ENCODE measurements at regions not wholly inside any gene's neighbourhood (a gene's known extent, or its start where the extent isn't known, plus 50 kb on each side); places are given as distances from the start of the nearest gene placed in this dataset.
"Not testable (repeated sequence)": the region's sequence is repeated elsewhere in the genome, so short reads cannot be mapped to it uniquely, and the experiment has no call there.

- DNase-seq, result no peak
- no peak for TF ChIP-seq CTCF (IDR thresholded peaks at IDR 0.05)
- ATAC-seq, result no peak
- 67 to 78% methylated on average over 4 of the region's 4 CpGs for WGBS, 2 donors
- Histone ChIP-seq H3K27ac (no peak overlapping the region), H3K9me3 (no peaks in the 10 kb centered on the region), H3K27me3 (no peaks in the 10 kb centered on the region), H3K4me3 (no peak overlapping the region), H3K4me1 (no peaks in the 10 kb centered on the region), H3K36me3 (no peaks in the 10 kb centered on the region)
- FAIRE-seq, result no peak
- intact Hi-C loops (cut with DNase I), result no loop called here
Observed at GRCh38 chr10:30154126-30154525, 94.7 kb upstream of the JCAD start.

- Histone ChIP-seq H3K36me3 (no peaks in the 10 kb centered on the region), H3K4me1 (no peaks in the 10 kb centered on the region), H3K9me3 (no peaks in the 10 kb centered on the region), H3K27me3 (no peaks in the 10 kb centered on the region), H3K27ac (no peak overlapping the region), H3K4me3 (no peak overlapping the region)
- no peak for TF ChIP-seq CTCF (IDR thresholded peaks at IDR 0.05)
- DNase-seq, result no peak
- FAIRE-seq, result no peak
- ATAC-seq, result peak in 2 of 4 donors; percentile 33 to 35
- intact Hi-C loops (cut with DNase I), result no loop called here
- WGBS, 2 donors, result 72 to 83% methylated on average over 8 of the region's 8 CpGs
Observed at GRCh38 chr10:30151581-30152389, 92.4 kb upstream of the JCAD start.

GRCh38 chr10:30141423-30141822 lies 82.0 kb upstream of the JCAD start:
- Histone ChIP-seq H3K27me3 (no peaks in the 10 kb centered on the region), H3K4me1 (no peaks in the 10 kb centered on the region), H3K27ac (no peak overlapping the region), H3K36me3 (no peaks in the 10 kb centered on the region), H3K4me3 (no peak overlapping the region), H3K9me3 (no peaks in the 10 kb centered on the region)
- TF ChIP-seq CTCF (IDR thresholded peaks at IDR 0.05), result no peak
- ATAC-seq (no peak), FAIRE-seq (no peak), DNase-seq (no peak)
- 63 to 72% methylated on average over 2 of the region's 2 CpGs for WGBS, 2 donors
- intact Hi-C loops (cut with DNase I), result no loop called here

- intact Hi-C loops (cut with DNase I), result no loop called here
- Histone ChIP-seq H3K9me3 (no peaks in the 10 kb centered on the region), H3K4me1 (no peaks in the 10 kb centered on the region), H3K27ac (no peak overlapping the region), H3K4me3 (no peak overlapping the region), H3K36me3 (no peaks in the 10 kb centered on the region), H3K27me3 (no peaks in the 10 kb centered on the region)
- 51 to 53% methylated on average over 11 of the region's 11 CpGs for WGBS, 2 donors
- FAIRE-seq (no peak), ATAC-seq (no peak), DNase-seq (no peak)
- no peak for TF ChIP-seq CTCF (IDR thresholded peaks at IDR 0.05)
Observed at GRCh38 chr10:30134171-30134945, 75.0 kb upstream of the JCAD start.

- H3K9me3 ChIP-seq, result no peaks in the 10 kb centered on the region
- no peaks in the 10 kb centered on the region for H3K36me3 ChIP-seq
- no peaks in the 10 kb centered on the region for H3K4me1 ChIP-seq
- intact Hi-C loops (cut with DNase I), result no loop called here
- no peak for DNase-seq
- no peak overlapping the region for H3K27ac ChIP-seq
- no peak overlapping the region for H3K4me3 ChIP-seq
- 61 to 95% methylated on average over 1 of the region's 1 CpG for WGBS, 2 donors
- no peak for TF ChIP-seq CTCF (IDR thresholded peaks at IDR 0.05)
- FAIRE-seq, result no peak
- ATAC-seq, result no peak
- no peaks in the 10 kb centered on the region for H3K27me3 ChIP-seq
Observed at GRCh38 chr10:30133198-30133597, 73.8 kb upstream of the JCAD start.

GRCh38 chr10:30131369-30131768 lies 72.0 kb upstream of the JCAD start:
- WGBS, 2 donors, result 89 to 94% methylated on average over 13 of the region's 13 CpGs
- DNase-seq; H3K9me3 ChIP-seq; H3K4me3 ChIP-seq; intact Hi-C loops (cut with DNase I); H3K27ac ChIP-seq; ATAC-seq; H3K27me3 ChIP-seq; FAIRE-seq; H3K36me3 ChIP-seq; H3K4me1 ChIP-seq: not testable (repeated sequence)

GRCh38 chr10:30129326-30129725 lies 69.9 kb upstream of the JCAD start:
- H3K4me3 ChIP-seq; H3K36me3 ChIP-seq; ATAC-seq; DNase-seq; H3K27ac ChIP-seq; H3K9me3 ChIP-seq; H3K27me3 ChIP-seq; FAIRE-seq; H3K4me1 ChIP-seq; intact Hi-C loops (cut with DNase I): not testable (repeated sequence)
- WGBS, 2 donors, result 77 to 91% methylated on average over 8 of the region's 8 CpGs

Data from pancreas (tissue), 10 donors.